ENCODE measurements at regions not wholly inside any gene's neighbourhood (a gene's known extent, or its start where the extent isn't known, plus 50 kb on each side); places are given as distances from the start of the nearest gene placed in this dataset.

GRCh38 chr15:93707751-93708150, 523.6 kb upstream of the MCTP2 start:
- DNase-seq (ENCODE audit: low read depth), result no peak

GRCh38 chr15:93706495-93707292, 524.7 kb upstream of the MCTP2 start:
- no peak for TF ChIP-seq CTCF (conservative IDR thresholded peaks at IDR 0.05; ENCODE audit: low read length)
- peak; percentile 51 for DNase-seq (ENCODE audit: low read depth)
- H3K4me3 ChIP-seq (ENCODE audit: low read length), result no peak overlapping the region

More at GRCh38 chr15:93707751-93708150, 523.6 kb upstream of the MCTP2 start:
- TF ChIP-seq CTCF (conservative IDR thresholded peaks at IDR 0.05; ENCODE audit: low read length), result no peak
- H3K4me3 ChIP-seq (ENCODE audit: low read length), result no peak overlapping the region

GRCh38 chr15:93705753-93706455, 525.5 kb upstream of the MCTP2 start:
- no peak for TF ChIP-seq CTCF (conservative IDR thresholded peaks at IDR 0.05; ENCODE audit: low read length)
- no peak overlapping the region for H3K4me3 ChIP-seq (ENCODE audit: low read length)
- no peak for DNase-seq (ENCODE audit: low read depth)

- H3K4me3 ChIP-seq (ENCODE audit: low read length), result no peak overlapping the region
- no peak for DNase-seq (ENCODE audit: low read depth)
- no peak for TF ChIP-seq CTCF (conservative IDR thresholded peaks at IDR 0.05; ENCODE audit: low read length)
Measured at GRCh38 chr15:93703092-93703739, 528.1 kb upstream of the MCTP2 start.

- DNase-seq (ENCODE audit: low read depth), result no peak
- H3K4me3 ChIP-seq (ENCODE audit: low read length), result no peak overlapping the region
- TF ChIP-seq CTCF (conservative IDR thresholded peaks at IDR 0.05; ENCODE audit: low read length), result no peak
Measured at GRCh38 chr15:93700051-93700450, 531.3 kb upstream of the MCTP2 start.

- DNase-seq (ENCODE audit: low read depth), result no peak
- no peak for TF ChIP-seq CTCF (conservative IDR thresholded peaks at IDR 0.05; ENCODE audit: low read length)
- no peak overlapping the region for H3K4me3 ChIP-seq (ENCODE audit: low read length)
Measured at GRCh38 chr15:93694033-93694432, 537.3 kb upstream of the MCTP2 start.
